B cell (primary cell): ENCODE measurements at regions not wholly inside any gene's neighbourhood (a gene's known extent, or its start where the extent isn't known, plus 50 kb on each side); places are given as distances from the start of the nearest gene placed in this dataset.

ENCODE experiments used
- ATAC-seq: fragments of 200-7000 bp; cut with Tn5 transposase; one replicate; pipeline ENCODE4 v1.10.0; 2021; ENCODE audit warnings: low read depth, mild to moderate bottlenecking, moderate number of reproducible peaks, moderate library complexity
- CTCF ChIA-PET: fragments of 350-600 bp; sonication (Branson Sonifier 250); formaldehyde crosslinking; loops from one replicate; lab custom pipeline; 2021; ENCODE audit warnings: antibody characterized with exemption, inconsistent platforms; lab: Charles Lee
- POLR2A ChIA-PET: fragments of 350-600 bp; sonication (Branson Sonifier 250); formaldehyde crosslinking; loops from one replicate; lab custom pipeline; 2021; ENCODE audit warnings: antibody characterized with exemption; lab: Charles Lee
- DNase-seq: peaks from one replicate; pipeline ENCODE4 v3.0.0; 2013
- H2AFZ ChIP-seq: 2 replicates; pipeline ENCODE4 v1.6.1; 2012; ENCODE audit warnings: mild to moderate bottlenecking, low read depth, low read length; ENCODE audit not compliant: insufficient read depth, poor library complexity, severe bottlenecking
- H3K27ac ChIP-seq, 2 donors: 1 replicate in 1 of 2; 2 replicates in 1 of 2; pipeline ENCODE4 v1.5.1; 2012 to 2013; ENCODE audit warnings: low read length in 2 of 2, mild to moderate bottlenecking in 2 of 2, moderate library complexity in 1 of 2
- H3K27me3 ChIP-seq, 4 experiments: fragments of 200-600 bp in 1 of 4; sonication (generic) in 1 of 4; replicated peaks in 1 of 4; 1 replicate in 2 of 4; 2 replicates in 2 of 4; pipeline versions ENCODE4 v1.6.1 to v1.7.0; 2013 to 2016; ENCODE audit warnings: low read length in 3 of 4, mild to moderate bottlenecking in 2 of 4, mixed read lengths in 1 of 4, moderate library complexity in 1 of 4; ENCODE audit not compliant: insufficient read depth in 4 of 4, control insufficient read depth in 3 of 4; ENCODE audit errors: control extremely low read depth in 1 of 4
- H3K36me3 ChIP-seq, 2 experiments: replicated peaks in 1 of 2; 1 replicate in 1 of 2; 2 replicates in 1 of 2; pipeline versions ENCODE4 v1.6.1 to v1.7.1; 2013; ENCODE audit warnings: low read length in 1 of 2; ENCODE audit not compliant: insufficient read depth in 2 of 2, control insufficient read depth in 1 of 2; ENCODE audit errors: control extremely low read depth in 1 of 2, extremely low read depth in 1 of 2
- H3K4me1 ChIP-seq, 2 donors: fragments of 200-600 bp in 1 of 2; sonication (generic) in 1 of 2; 1 replicate in 1 of 2; 2 replicates in 1 of 2; pipeline versions ENCODE4 v1.5.1 to v1.6.1; 2013 to 2017; ENCODE audit warnings: low read length in 2 of 2; ENCODE audit not compliant: control insufficient read depth in 2 of 2, insufficient read depth in 2 of 2
- H3K4me2 ChIP-seq: replicated peaks from 2 replicates; pipeline ENCODE3; 2012; ENCODE audit warnings: mild to moderate bottlenecking, low read depth, low read length; ENCODE audit not compliant: poor library complexity, severe bottlenecking
- H3K4me3 ChIP-seq, 5 experiments: fragments of 200-600 bp in 1 of 5; sonication (generic) in 1 of 5; 1 replicate in 3 of 5; 2 replicates in 2 of 5; pipeline versions ENCODE4 v1.5.1 to v1.7.0; 2011 to 2016; ENCODE audit warnings: low read length in 4 of 5, mild to moderate bottlenecking in 4 of 5, low read depth in 2 of 5, control low read depth in 1 of 5, moderate library complexity in 1 of 5; ENCODE audit not compliant: insufficient read depth in 1 of 5; ENCODE audit errors: control extremely low read depth in 1 of 5, extremely low read depth in 1 of 5
- H3K79me2 ChIP-seq: fragments of 200-600 bp; sonication (generic); one replicate; pipeline ENCODE4 v1.6.0; 2016; ENCODE audit warnings: low read length; ENCODE audit not compliant: control insufficient read depth, insufficient read depth
- H3K9ac ChIP-seq: fragments of 200-600 bp; sonication (generic); 2 replicates; pipeline ENCODE4 v1.6.1; 2017; ENCODE audit warnings: mild to moderate bottlenecking, low read length, moderate library complexity
- H3K9me3 ChIP-seq, 3 donors: one replicate each; pipeline versions ENCODE4 v1.6.1 to v1.7.1; 2013; ENCODE audit warnings: low read length in 2 of 3; ENCODE audit not compliant: control insufficient read depth in 2 of 3, insufficient read depth in 1 of 3; ENCODE audit errors: control extremely low read depth in 1 of 3
- H4K20me1 ChIP-seq: 2 replicates; pipeline ENCODE4 v1.6.0; 2012; ENCODE audit warnings: mild to moderate bottlenecking, low read length; ENCODE audit not compliant: insufficient read depth, control insufficient read depth, poor library complexity, severe bottlenecking
- H3K27ac Mint-ChIP-seq: one replicate; pipeline ENCODE4 v1.8.0; 2021; ENCODE audit warnings: mixed read lengths
- H3K27me3 Mint-ChIP-seq: one replicate; pipeline ENCODE4 v1.8.0; 2021; ENCODE audit warnings: mixed read lengths
- H3K4me1 Mint-ChIP-seq: one replicate; pipeline ENCODE4 v1.8.0; 2021; ENCODE audit warnings: mixed read lengths
- H3K4me3 Mint-ChIP-seq: one replicate; pipeline ENCODE4 v1.8.0; 2021; ENCODE audit warnings: mixed read lengths
- H3K9me3 Mint-ChIP-seq: one replicate; pipeline ENCODE4 v1.8.0; 2022; ENCODE audit warnings: mixed read lengths; ENCODE audit not compliant: insufficient read depth
- CTCF ChIP-seq: fragments of 200-600 bp; IDR thresholded peaks from one replicate; pipeline ENCODE4 v1.8.0; 2022; ENCODE audit warnings: antibody characterized with exemption, mild to moderate bottlenecking
- EZH2 ChIP-seq: IDR thresholded peaks from 2 replicates; pipeline ENCODE4 v1.6.1; 2012; ENCODE audit warnings: borderline replicate concordance, low read depth, mild to moderate bottlenecking, moderate library complexity, low read length; ENCODE audit not compliant: insufficient read depth, poor library complexity, severe bottlenecking
- WGBS: methylation state at CpG from one replicate; pipeline ENCODE4 v1.1.5; 2013; ENCODE audit warnings: missing lambda C conversion rate; ENCODE audit not compliant: insufficient coverage; 5-methylcytosine and 5-hydroxymethylcytosine counted together
- intact Hi-C: fragments of 100-400 bp; cut with micrococcal nuclease; formaldehyde crosslinking; loops from one replicate; pipeline ENCODE4 v1.10.0; 2022

- no peaks in the 10 kb centered on the region for H3K79me2 ChIP-seq
- ATAC-seq (no peak), DNase-seq (no peak)
- H3K9ac ChIP-seq: no peak overlapping the region
- peaks cover 0 to 2% (median 0%) of the 10 kb centered on the region in 3 donors for H3K9me3 ChIP-seq
- no peaks in the 10 kb centered on the region for H4K20me1 ChIP-seq
- ChIA-PET CTCF (no interaction called here), POLR2A (no interaction called here)
- H2AFZ ChIP-seq: no peak overlapping the region
- H3K4me3 ChIP-seq: no peak overlapping the region
- Mint-ChIP-seq H3K27ac (no peak overlapping the region), H3K4me3 (no peak overlapping the region), H3K9me3 (peaks cover 2% of the 10 kb centered on the region), H3K27me3 (peaks cover 51% of the 10 kb centered on the region), H3K4me1 (no peaks in the 10 kb centered on the region)
- H3K27me3 ChIP-seq: peaks cover 0 to 3% (median 0%) of the 10 kb centered on the region in 4 experiments
- no peak overlapping the region for H3K4me2 ChIP-seq
- H3K27ac ChIP-seq: no peak overlapping the region
- H3K4me1 ChIP-seq: no peaks in the 10 kb centered on the region
- H3K36me3 ChIP-seq: no peaks in the 10 kb centered on the region
- intact Hi-C loops: no loop called here
- TF ChIP-seq CTCF: no peak
- no peak for TF ChIP-seq EZH2
Measured at GRCh38 chr5:159713254-159713653, 203.0 kb upstream of the ADRA1B start.

GRCh38 chr5:159713773-159714172 lies 202.5 kb upstream of the ADRA1B start:
- ATAC-seq: no peak

More at GRCh38 chr5:159713773-159714172, 202.5 kb upstream of the ADRA1B start:
- no peaks in the 10 kb centered on the region for H3K9me3 ChIP-seq
- DNase-seq: no peak
- Mint-ChIP-seq H3K27ac (no peak overlapping the region), H3K4me3 (no peak overlapping the region), H3K4me1 (no peaks in the 10 kb centered on the region), H3K9me3 (no peaks in the 10 kb centered on the region), H3K27me3 (peaks cover 51% of the 10 kb centered on the region)
- ChIA-PET CTCF (no interaction called here), POLR2A (no interaction called here)
- H3K27me3 ChIP-seq: peaks cover 0 to 3% (median 0%) of the 10 kb centered on the region in 4 experiments
- H3K4me3 ChIP-seq: no peak overlapping the region
- H4K20me1 ChIP-seq: no peaks in the 10 kb centered on the region
- no peak overlapping the region for H3K4me2 ChIP-seq
- no peak overlapping the region for H3K27ac ChIP-seq
- no peak for TF ChIP-seq EZH2
- no peak for TF ChIP-seq CTCF
- H3K9ac ChIP-seq: no peak overlapping the region
- intact Hi-C loops: no loop called here
- no peak overlapping the region for H2AFZ ChIP-seq
- no peaks in the 10 kb centered on the region for H3K36me3 ChIP-seq
- WGBS: 100% methylated on average over 1 of the region's 2 CpGs
- no peaks in the 10 kb centered on the region for H3K79me2 ChIP-seq
- no peaks in the 10 kb centered on the region for H3K4me1 ChIP-seq
